NB4 (cell line): ENCODE measurements at regions not wholly inside any gene's neighbourhood (a gene's known extent, or its start where the extent isn't known, plus 50 kb on each side); places are given as distances from the start of the nearest gene placed in this dataset.
"Not testable (repeated sequence)": the region's sequence is repeated elsewhere in the genome, so short reads cannot be mapped to it uniquely, and the experiment has no call there.

Source experiments
- MYC ChIP-seq: IDR thresholded peaks from 2 replicates; pipeline ENCODE4 v1.6.1; 2011; ENCODE audit warnings: low read depth, low read length
- POLR2A ChIP-seq: IDR thresholded peaks from 2 replicates; pipeline ENCODE4 v1.6.1; 2011; ENCODE audit warnings: mild to moderate bottlenecking; ENCODE audit not compliant: insufficient read length; ENCODE audit errors: extremely low read depth
- TF ChIP-seq, protein P1 (sequence below): IDR thresholded peaks from one replicate; pipeline ENCODE4 v1.5.1; 2012; ENCODE audit warnings: low read depth, low read length
- TF ChIP-seq, protein P2 (sequence below): IDR thresholded peaks from 2 replicates; pipeline ENCODE4 v1.6.1; 2011; ENCODE audit warnings: low read depth, low read length

DNA sequence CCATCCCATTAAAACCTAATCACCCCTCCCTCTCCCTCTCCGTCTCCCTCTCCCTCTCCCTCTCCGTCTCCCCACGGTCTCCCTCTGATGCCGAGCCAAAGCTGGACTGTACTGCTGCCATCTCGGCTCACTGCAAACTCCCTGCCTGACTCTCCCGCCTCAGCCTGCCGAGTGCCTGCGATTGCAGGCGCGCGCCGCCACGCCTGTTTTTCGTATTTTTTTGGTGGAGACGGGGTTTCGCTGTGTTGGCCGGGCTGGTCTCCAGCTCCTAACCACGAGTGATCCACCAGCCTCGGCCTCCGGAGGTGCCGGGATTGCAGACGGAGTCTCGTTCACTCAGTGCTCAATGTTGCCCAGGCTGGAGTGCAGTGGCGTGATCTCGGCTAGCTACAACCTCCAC is 134.6 kb upstream of the NANOS1 start:
- TF ChIP-seq, protein P1, sequence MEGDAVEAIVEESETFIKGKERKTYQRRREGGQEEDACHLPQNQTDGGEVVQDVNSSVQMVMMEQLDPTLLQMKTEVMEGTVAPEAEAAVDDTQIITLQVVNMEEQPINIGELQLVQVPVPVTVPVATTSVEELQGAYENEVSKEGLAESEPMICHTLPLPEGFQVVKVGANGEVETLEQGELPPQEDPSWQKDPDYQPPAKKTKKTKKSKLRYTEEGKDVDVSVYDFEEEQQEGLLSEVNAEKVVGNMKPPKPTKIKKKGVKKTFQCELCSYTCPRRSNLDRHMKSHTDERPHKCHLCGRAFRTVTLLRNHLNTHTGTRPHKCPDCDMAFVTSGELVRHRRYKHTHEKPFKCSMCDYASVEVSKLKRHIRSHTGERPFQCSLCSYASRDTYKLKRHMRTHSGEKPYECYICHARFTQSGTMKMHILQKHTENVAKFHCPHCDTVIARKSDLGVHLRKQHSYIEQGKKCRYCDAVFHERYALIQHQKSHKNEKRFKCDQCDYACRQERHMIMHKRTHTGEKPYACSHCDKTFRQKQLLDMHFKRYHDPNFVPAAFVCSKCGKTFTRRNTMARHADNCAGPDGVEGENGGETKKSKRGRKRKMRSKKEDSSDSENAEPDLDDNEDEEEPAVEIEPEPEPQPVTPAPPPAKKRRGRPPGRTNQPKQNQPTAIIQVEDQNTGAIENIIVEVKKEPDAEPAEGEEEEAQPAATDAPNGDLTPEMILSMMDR = not testable (repeated sequence)
- TF ChIP-seq POLR2A, MYC: not testable (repeated sequence)
- TF ChIP-seq, protein P2, sequence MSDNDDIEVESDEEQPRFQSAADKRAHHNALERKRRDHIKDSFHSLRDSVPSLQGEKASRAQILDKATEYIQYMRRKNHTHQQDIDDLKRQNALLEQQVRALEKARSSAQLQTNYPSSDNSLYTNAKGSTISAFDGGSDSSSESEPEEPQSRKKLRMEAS = not testable (repeated sequence)
